ENCODE measurements at regions not wholly inside any gene's neighbourhood (a gene's known extent, or its start where the extent isn't known, plus 50 kb on each side); places are given as distances from the start of the nearest gene placed in this dataset.

GRCh38 chr1:56062625-56063024 is 516.7 kb downstream of the PLPP3 start:
- no peak for DNase-seq

- DNase-seq = peak; percentile 21
Measured at GRCh38 chr1:56061824-56062223, 517.5 kb downstream of the PLPP3 start.

GRCh38 chr1:56060906-56061305 is 518.5 kb downstream of the PLPP3 start:
- DNase-seq = peak; percentile 11

- no peak for DNase-seq
Measured at GRCh38 chr1:56057466-56058405, 521.6 kb downstream of the PLPP3 start.

GRCh38 chr1:56056438-56057287 is 522.7 kb downstream of the PLPP3 start:
- DNase-seq = no peak

GRCh38 chr1:56054959-56055358 is 524.4 kb downstream of the PLPP3 start:
- no peak for DNase-seq

- no peak for DNase-seq
Measured at GRCh38 chr1:56052041-56052440, 527.3 kb downstream of the PLPP3 start.

GRCh38 chr1:56050911-56051310 is 528.5 kb downstream of the PLPP3 start:
- no peak for DNase-seq

- DNase-seq = no peak
Measured at GRCh38 chr1:56045477-56045876, 533.9 kb downstream of the PLPP3 start.

GRCh38 chr1:56045062-56045461 is 534.3 kb downstream of the PLPP3 start:
- no peak for DNase-seq

- no peak for DNase-seq
Measured at GRCh38 chr1:56036479-56036878, 542.9 kb downstream of the PLPP3 start.

- DNase-seq = no peak
Measured at GRCh38 chr1:56034847-56035481, 544.4 kb downstream of the PLPP3 start.

- no peak for DNase-seq
Measured at GRCh38 chr1:56034222-56034621, 545.1 kb downstream of the PLPP3 start.

- no peak for DNase-seq
Measured at GRCh38 chr1:56033321-56034037, 545.9 kb downstream of the PLPP3 start.

GRCh38 chr1:56032096-56032676 is 547.2 kb downstream of the PLPP3 start:
- no peak for DNase-seq

- DNase-seq = no peak
Measured at GRCh38 chr1:56031001-56031400, 548.4 kb downstream of the PLPP3 start.

- no peak for DNase-seq
Measured at GRCh38 chr1:56029319-56030003, 549.9 kb downstream of the PLPP3 start.

- no peak for DNase-seq
Measured at GRCh38 chr1:56028911-56029310, 550.5 kb downstream of the PLPP3 start.

- no peak for DNase-seq
Measured at GRCh38 chr1:56028244-56028643, 551.1 kb downstream of the PLPP3 start.

- DNase-seq = no peak
Measured at GRCh38 chr1:56025942-56026341, 553.4 kb downstream of the PLPP3 start.

- no peak for DNase-seq
Measured at GRCh38 chr1:56024155-56024554, 555.2 kb downstream of the PLPP3 start.

GRCh38 chr1:56019922-56020321 is 559.4 kb downstream of the PLPP3 start:
- no peak for DNase-seq

Measured in NCI-H510A (cell line).